ENCODE measurements at regions not wholly inside any gene's neighbourhood (a gene's known extent, or its start where the extent isn't known, plus 50 kb on each side); places are given as distances from the start of the nearest gene placed in this dataset.

DNA sequence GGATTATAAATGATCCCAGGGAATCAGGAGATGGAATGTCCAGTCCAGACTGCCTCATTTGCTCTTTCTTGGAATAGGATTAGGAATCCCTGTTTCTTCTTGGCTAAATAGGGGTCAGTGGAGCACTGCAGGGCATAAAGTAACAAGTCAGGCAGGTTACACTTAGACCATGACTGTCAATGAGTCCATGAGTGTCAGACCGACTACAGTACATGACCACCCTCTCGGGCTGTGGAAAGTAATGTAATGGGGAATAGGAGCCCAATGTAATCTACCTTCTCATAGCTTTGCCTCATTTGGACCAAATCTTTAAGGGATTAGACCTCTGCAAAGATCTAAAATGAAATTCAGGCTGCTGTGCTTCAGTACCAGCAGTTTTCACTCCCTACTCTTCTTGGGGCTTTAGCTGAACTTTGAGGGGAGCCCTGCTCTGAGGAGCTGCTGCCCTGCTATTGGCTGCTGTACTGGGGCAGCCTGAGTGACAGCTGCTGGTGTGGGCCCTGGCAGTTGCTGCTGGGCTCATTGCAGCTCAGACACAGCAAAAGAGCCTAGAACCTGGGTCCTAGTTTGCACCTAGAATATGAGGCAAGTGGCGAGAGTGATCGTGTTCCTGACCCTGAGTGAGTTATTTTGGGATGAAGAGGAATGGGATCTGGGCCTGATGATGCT, 62.2 kb upstream of the OR4E1 start:
- no peak for DNase-seq (ENCODE audit: low read depth in 2 of 2)

- no peak for DNase-seq (ENCODE audit: low read depth in 2 of 2)
Observed at GRCh38 chr14:21735200-21735599, 61.6 kb upstream of the OR4E1 start.

- no peak for DNase-seq (ENCODE audit: low read depth in 2 of 2)
Observed at GRCh38 chr14:21734457-21735074, 60.9 kb upstream of the OR4E1 start.

GRCh38 chr14:21729703-21730233, 56.1 kb upstream of the OR4E1 start:
- no peak for DNase-seq (ENCODE audit: low read depth in 2 of 2)

- DNase-seq (ENCODE audit: low read depth in 2 of 2), result no peak
Observed at GRCh38 chr14:21725250-21725649, 51.6 kb upstream of the OR4E1 start.

- no peak for DNase-seq (ENCODE audit: low read depth in 2 of 2)
Observed at GRCh38 chr14:21724090-21724973, 50.7 kb upstream of the OR4E1 start.

DNA sequence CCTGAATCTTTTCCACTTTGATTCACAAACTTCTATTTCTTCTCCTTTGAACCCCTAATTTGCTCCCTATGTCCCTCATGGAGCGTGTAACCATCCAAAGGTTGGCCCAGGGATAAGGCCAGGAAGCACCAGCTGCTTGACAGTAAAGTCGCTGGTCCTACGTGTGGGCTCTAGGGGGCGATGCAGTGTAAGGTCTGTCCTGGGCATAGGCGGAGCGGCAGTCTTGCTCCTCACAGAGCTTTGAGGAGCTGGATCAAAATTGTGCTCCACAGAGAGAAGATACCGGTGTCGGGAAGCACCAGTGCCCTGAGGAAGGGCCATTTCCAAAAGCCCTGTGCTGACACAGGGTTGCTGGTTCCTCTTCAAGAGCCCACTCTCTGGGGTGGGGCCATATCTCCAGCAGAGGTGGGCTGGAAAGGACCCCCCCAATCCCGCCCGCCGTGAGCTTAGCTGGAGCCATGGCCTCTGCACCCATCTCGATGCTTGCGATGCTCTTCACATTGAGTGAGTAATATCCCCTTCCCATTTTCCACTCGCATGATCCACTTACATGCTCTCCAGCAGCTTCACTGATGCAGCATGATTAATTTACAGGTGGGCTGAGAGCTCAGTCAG, 49.9 kb upstream of the OR4E1 start:
- peak; percentile 13 to 36 for DNase-seq (ENCODE audit: low read depth in 2 of 2)

Data from stimulated activated CD8-positive, alpha-beta memory T cell treated with anti-CD3 and anti-CD28 coated beads, Interleukin-2, amount 100 ng/mL, for 48 hours (primary cell).